ENCODE measurements at regions not wholly inside any gene's neighbourhood (a gene's known extent, or its start where the extent isn't known, plus 50 kb on each side); places are given as distances from the start of the nearest gene placed in this dataset.
"Not testable (repeated sequence)": the region's sequence is repeated elsewhere in the genome, so short reads cannot be mapped to it uniquely, and the experiment has no call there.

GRCh38 chr7:63636585-63636984, 362.1 kb upstream of the ZNF722 start:
- H3K4me2 ChIP-seq (replicated peaks; ENCODE audit: extremely low read depth, low read length, poor library complexity, severe bottlenecking); H3K27me3 Mint-ChIP-seq (ENCODE audit: low read depth in 3 of 3); H3K4me1 ChIP-seq (ENCODE audit: control insufficient read depth in 1 of 2, insufficient read depth in 2 of 2, low read length in 2 of 2); H3K4me3 ChIP-seq (replicated peaks in 1 of 3; ENCODE audit: low read depth in 2 of 3, low read length in 3 of 3); H2AFZ ChIP-seq (ENCODE audit: insufficient read depth, low read depth, low read length, poor library complexity, severe bottlenecking); H3K27ac ChIP-seq (ENCODE audit: low read depth in 1 of 2, low read length in 2 of 2); H3K4me3 Mint-ChIP-seq; intact Hi-C loops (cut with micrococcal nuclease); H3K9ac ChIP-seq (ENCODE audit: insufficient read depth, low read length, poor library complexity, severe bottlenecking); H3K4me1 Mint-ChIP-seq; H3K36me3 Mint-ChIP-seq; H3K36me3 ChIP-seq (replicated peaks in 1 of 2; ENCODE audit: control insufficient read depth in 1 of 2, insufficient read depth in 2 of 2, low read length in 2 of 2); H3K79me2 ChIP-seq (ENCODE audit: insufficient read depth, low read length); H3K27me3 ChIP-seq (ENCODE audit: control insufficient read depth in 2 of 2, insufficient read depth in 2 of 2, low read length in 2 of 2); DNase-seq; H3K9me3 ChIP-seq (replicated peaks in 1 of 2; ENCODE audit: control insufficient read depth in 1 of 2, insufficient read depth in 1 of 2, low read length in 2 of 2); H4K20me1 ChIP-seq (ENCODE audit: insufficient read depth, low read length); H3K27ac Mint-ChIP-seq: not testable (repeated sequence)
- no CpG with 5 or more reads among the region's 7 CpGs for WGBS (ENCODE audit: insufficient coverage)
- peaks cover 0 to 10% (median 2%) of the 10 kb centered on the region in 7 donors for H3K9me3 Mint-ChIP-seq

- H3K4me3 Mint-ChIP-seq; H3K27me3 Mint-ChIP-seq (ENCODE audit: low read depth in 3 of 3); H2AFZ ChIP-seq (ENCODE audit: insufficient read depth, low read depth, low read length, poor library complexity, severe bottlenecking); H3K27ac ChIP-seq (ENCODE audit: low read depth in 1 of 2, low read length in 2 of 2); H3K36me3 Mint-ChIP-seq; H3K27me3 ChIP-seq (ENCODE audit: control insufficient read depth in 2 of 2, insufficient read depth in 2 of 2, low read length in 2 of 2); H3K79me2 ChIP-seq (ENCODE audit: insufficient read depth, low read length); H4K20me1 ChIP-seq (ENCODE audit: insufficient read depth, low read length); H3K4me3 ChIP-seq (replicated peaks in 1 of 3; ENCODE audit: low read depth in 2 of 3, low read length in 3 of 3); H3K4me1 Mint-ChIP-seq; H3K36me3 ChIP-seq (replicated peaks in 1 of 2; ENCODE audit: control insufficient read depth in 1 of 2, insufficient read depth in 2 of 2, low read length in 2 of 2); DNase-seq; H3K4me1 ChIP-seq (ENCODE audit: control insufficient read depth in 1 of 2, insufficient read depth in 2 of 2, low read length in 2 of 2); H3K4me2 ChIP-seq (replicated peaks; ENCODE audit: extremely low read depth, low read length, poor library complexity, severe bottlenecking); H3K9ac ChIP-seq (ENCODE audit: insufficient read depth, low read length, poor library complexity, severe bottlenecking); H3K9me3 ChIP-seq (replicated peaks in 1 of 2; ENCODE audit: control insufficient read depth in 1 of 2, insufficient read depth in 1 of 2, low read length in 2 of 2); H3K27ac Mint-ChIP-seq; intact Hi-C loops (cut with micrococcal nuclease): not testable (repeated sequence)
- peaks cover 0 to 17% (median 3%) of the 10 kb centered on the region in 7 donors for H3K9me3 Mint-ChIP-seq
- WGBS (ENCODE audit: insufficient coverage), result 0% methylated on average over 2 of the region's 7 CpGs
Observed at GRCh38 chr7:63665553-63665952, 333.1 kb upstream of the ZNF722 start.

GRCh38 chr7:63691408-63691807, 307.2 kb upstream of the ZNF722 start:
- H3K27ac ChIP-seq (ENCODE audit: low read depth in 1 of 2, low read length in 2 of 2); H3K27me3 Mint-ChIP-seq (ENCODE audit: low read depth in 3 of 3); H3K9me3 Mint-ChIP-seq: not testable (repeated sequence)

GRCh38 chr7:63694296-63694695, 304.4 kb upstream of the ZNF722 start:
- H3K4me3 Mint-ChIP-seq; H3K9me3 Mint-ChIP-seq; H3K79me2 ChIP-seq (ENCODE audit: insufficient read depth, low read length); intact Hi-C loops (cut with micrococcal nuclease); H2AFZ ChIP-seq (ENCODE audit: insufficient read depth, low read depth, low read length, poor library complexity, severe bottlenecking); H4K20me1 ChIP-seq (ENCODE audit: insufficient read depth, low read length); H3K4me2 ChIP-seq (replicated peaks; ENCODE audit: extremely low read depth, low read length, poor library complexity, severe bottlenecking); H3K4me1 Mint-ChIP-seq; DNase-seq; H3K27ac ChIP-seq (ENCODE audit: low read depth in 1 of 2, low read length in 2 of 2); H3K36me3 Mint-ChIP-seq; H3K27me3 ChIP-seq (ENCODE audit: control insufficient read depth in 2 of 2, insufficient read depth in 2 of 2, low read length in 2 of 2); H3K36me3 ChIP-seq (replicated peaks in 1 of 2; ENCODE audit: control insufficient read depth in 1 of 2, insufficient read depth in 2 of 2, low read length in 2 of 2); H3K4me3 ChIP-seq (replicated peaks in 1 of 3; ENCODE audit: low read depth in 2 of 3, low read length in 3 of 3); H3K9ac ChIP-seq (ENCODE audit: insufficient read depth, low read length, poor library complexity, severe bottlenecking); H3K27ac Mint-ChIP-seq; H3K27me3 Mint-ChIP-seq (ENCODE audit: low read depth in 3 of 3); H3K4me1 ChIP-seq (ENCODE audit: control insufficient read depth in 1 of 2, insufficient read depth in 2 of 2, low read length in 2 of 2): not testable (repeated sequence)
- H3K9me3 ChIP-seq (replicated peaks in 1 of 2; ENCODE audit: control insufficient read depth in 1 of 2, insufficient read depth in 1 of 2, low read length in 2 of 2), result peaks cover 0 to 13% of the 10 kb centered on the region in 2 donors
- WGBS (ENCODE audit: insufficient coverage), result no CpG with 5 or more reads among the region's 41 CpGs

More at GRCh38 chr7:63691408-63691807, 307.2 kb upstream of the ZNF722 start:
- H4K20me1 ChIP-seq (ENCODE audit: insufficient read depth, low read length); H3K4me1 ChIP-seq (ENCODE audit: control insufficient read depth in 1 of 2, insufficient read depth in 2 of 2, low read length in 2 of 2); H3K27ac Mint-ChIP-seq; H3K4me2 ChIP-seq (replicated peaks; ENCODE audit: extremely low read depth, low read length, poor library complexity, severe bottlenecking); H3K4me1 Mint-ChIP-seq; H3K27me3 ChIP-seq (ENCODE audit: control insufficient read depth in 2 of 2, insufficient read depth in 2 of 2, low read length in 2 of 2); H2AFZ ChIP-seq (ENCODE audit: insufficient read depth, low read depth, low read length, poor library complexity, severe bottlenecking); H3K4me3 Mint-ChIP-seq; H3K36me3 Mint-ChIP-seq; H3K4me3 ChIP-seq (replicated peaks in 1 of 3; ENCODE audit: low read depth in 2 of 3, low read length in 3 of 3); H3K36me3 ChIP-seq (replicated peaks in 1 of 2; ENCODE audit: control insufficient read depth in 1 of 2, insufficient read depth in 2 of 2, low read length in 2 of 2); H3K9ac ChIP-seq (ENCODE audit: insufficient read depth, low read length, poor library complexity, severe bottlenecking); H3K79me2 ChIP-seq (ENCODE audit: insufficient read depth, low read length); DNase-seq; intact Hi-C loops (cut with micrococcal nuclease); H3K9me3 ChIP-seq (replicated peaks in 1 of 2; ENCODE audit: control insufficient read depth in 1 of 2, insufficient read depth in 1 of 2, low read length in 2 of 2): not testable (repeated sequence)
- no CpG with 5 or more reads among the region's 7 CpGs for WGBS (ENCODE audit: insufficient coverage)
